ENCODE measurements at regions not wholly inside any gene's neighbourhood (a gene's known extent, or its start where the extent isn't known, plus 50 kb on each side); places are given as distances from the start of the nearest gene placed in this dataset.
"Not testable (repeated sequence)": the region's sequence is repeated elsewhere in the genome, so short reads cannot be mapped to it uniquely, and the experiment has no call there.

GRCh38 chr12:107605293-107605692, 80.3 kb upstream of the PWP1 start:
- H3K4me2 ChIP-seq (ENCODE audit: low read length), result no peak overlapping the region
- no peak overlapping the region for H2AFZ ChIP-seq (ENCODE audit: low read length)
- H4K20me1 ChIP-seq (ENCODE audit: insufficient read depth, low read length), result no peaks in the 10 kb centered on the region
- H3K4me3 ChIP-seq (ENCODE audit: low read depth, low read length, poor library complexity, severe bottlenecking), result no peak overlapping the region
- no peaks in the 10 kb centered on the region for H3K79me2 ChIP-seq (ENCODE audit: insufficient read depth, low read length)
- H3K9ac ChIP-seq (ENCODE audit: low read length), result no peak overlapping the region
- no peaks in the 10 kb centered on the region for H3K4me1 ChIP-seq (ENCODE audit: insufficient read depth, low read length, severe bottlenecking)
- no peaks in the 10 kb centered on the region for H3K36me3 ChIP-seq (ENCODE audit: insufficient read depth, low read length)
- H3F3A ChIP-seq (ENCODE audit: insufficient read depth, low read length), result no peaks in the 10 kb centered on the region
- H3K27ac ChIP-seq (ENCODE audit: low read depth, low read length, poor library complexity, severe bottlenecking), result no peak overlapping the region
- TF ChIP-seq CTCF (IDR thresholded peaks at IDR 0.05; ENCODE audit: low read length) (no peak), EZH2 (IDR thresholded peaks at IDR 0.05; ENCODE audit: borderline replicate concordance, low read length) (no peak)
- H3K9me2 ChIP-seq (ENCODE audit: low read depth, low read length), result no peaks in the 10 kb centered on the region
- no peaks in the 10 kb centered on the region for H3K9me3 ChIP-seq (ENCODE audit: low read length)
- no peaks in the 10 kb centered on the region for H3K27me3 ChIP-seq (ENCODE audit: insufficient read depth, low read length)

- Histone ChIP-seq H3F3A (ENCODE audit: insufficient read depth, low read length) (no peaks in the 10 kb centered on the region), H3K4me3 (ENCODE audit: low read depth, low read length, poor library complexity, severe bottlenecking) (no peak overlapping the region), H3K4me1 (ENCODE audit: insufficient read depth, low read length, severe bottlenecking) (no peaks in the 10 kb centered on the region), H3K9me2 (ENCODE audit: low read depth, low read length) (no peaks in the 10 kb centered on the region), H3K4me2 (ENCODE audit: low read length) (no peak overlapping the region), H3K9ac (ENCODE audit: low read length) (no peak overlapping the region), H3K27me3 (ENCODE audit: insufficient read depth, low read length) (no peaks in the 10 kb centered on the region), H3K9me3 (ENCODE audit: low read length) (no peaks in the 10 kb centered on the region), H3K36me3 (ENCODE audit: insufficient read depth, low read length) (no peaks in the 10 kb centered on the region), H2AFZ (ENCODE audit: low read length) (no peak overlapping the region), H4K20me1 (ENCODE audit: insufficient read depth, low read length) (no peaks in the 10 kb centered on the region), H3K27ac (ENCODE audit: low read depth, low read length, poor library complexity, severe bottlenecking) (no peak overlapping the region), H3K79me2 (ENCODE audit: insufficient read depth, low read length) (no peaks in the 10 kb centered on the region)
- TF ChIP-seq EZH2 (IDR thresholded peaks at IDR 0.05; ENCODE audit: borderline replicate concordance, low read length) (no peak), CTCF (IDR thresholded peaks at IDR 0.05; ENCODE audit: low read length) (peak; percentile 62)
Measured at GRCh38 chr12:107607464-107608392, 77.9 kb upstream of the PWP1 start.

- not testable (repeated sequence) for H3K9me3 ChIP-seq (ENCODE audit: low read length); H3K9me2 ChIP-seq (ENCODE audit: low read depth, low read length); H2AFZ ChIP-seq (ENCODE audit: low read length); H3F3A ChIP-seq (ENCODE audit: insufficient read depth, low read length); H3K36me3 ChIP-seq (ENCODE audit: insufficient read depth, low read length); H3K27me3 ChIP-seq (ENCODE audit: insufficient read depth, low read length); H3K4me3 ChIP-seq (ENCODE audit: low read depth, low read length, poor library complexity, severe bottlenecking); H3K4me2 ChIP-seq (ENCODE audit: low read length); H4K20me1 ChIP-seq (ENCODE audit: insufficient read depth, low read length); H3K27ac ChIP-seq (ENCODE audit: low read depth, low read length, poor library complexity, severe bottlenecking); H3K9ac ChIP-seq (ENCODE audit: low read length); H3K4me1 ChIP-seq (ENCODE audit: insufficient read depth, low read length, severe bottlenecking); H3K79me2 ChIP-seq (ENCODE audit: insufficient read depth, low read length)
Measured at GRCh38 chr12:107608779-107609178, 76.8 kb upstream of the PWP1 start.

All from OCI-LY1 (cell line).